GM12873 (cell line): ENCODE measurements at regions not wholly inside any gene's neighbourhood (a gene's known extent, or its start where the extent isn't known, plus 50 kb on each side); places are given as distances from the start of the nearest gene placed in this dataset.

Experiments
- TF ChIP-seq, protein P1 (sequence below): IDR thresholded peaks from 2 replicates; pipeline ENCODE4 v1.5.1; 2012; ENCODE audit warnings: low read depth, mild to moderate bottlenecking, moderate library complexity, low read length, control low read depth; ENCODE audit not compliant: insufficient read depth; ENCODE audit errors: missing control alignments

DNA sequence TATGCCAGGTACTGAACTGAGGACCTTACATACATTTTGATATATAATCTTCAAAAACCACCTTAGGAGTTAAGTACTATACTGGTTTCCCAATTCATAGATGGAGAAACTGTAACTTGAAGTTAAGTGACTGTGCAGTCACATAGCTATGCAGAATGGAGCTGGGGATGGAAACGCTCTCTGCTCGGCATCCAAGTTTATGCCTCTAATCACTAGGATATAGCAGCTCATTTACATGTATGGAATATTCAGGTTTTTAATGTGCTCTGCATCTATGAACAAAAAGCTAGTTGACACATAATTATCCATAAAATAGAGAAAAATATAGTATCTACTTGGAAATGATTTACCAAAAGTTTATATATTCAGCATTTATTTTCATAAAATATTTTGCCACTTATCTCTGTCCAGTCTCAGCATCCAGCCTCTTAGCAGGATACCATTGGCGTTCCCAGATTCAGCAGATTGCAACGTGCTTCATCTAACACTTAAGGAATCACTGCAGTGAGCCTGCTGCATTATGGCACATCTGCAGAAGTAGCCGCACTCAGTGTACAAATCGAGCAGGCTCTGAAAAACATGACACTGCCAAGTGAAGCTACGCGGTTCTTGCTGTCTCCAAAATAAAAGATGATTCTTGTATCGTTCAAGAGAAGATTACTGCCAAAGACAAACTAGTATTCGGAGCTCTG lies 70.4 kb downstream of the MRPL57 start:
- TF ChIP-seq, protein P1, sequence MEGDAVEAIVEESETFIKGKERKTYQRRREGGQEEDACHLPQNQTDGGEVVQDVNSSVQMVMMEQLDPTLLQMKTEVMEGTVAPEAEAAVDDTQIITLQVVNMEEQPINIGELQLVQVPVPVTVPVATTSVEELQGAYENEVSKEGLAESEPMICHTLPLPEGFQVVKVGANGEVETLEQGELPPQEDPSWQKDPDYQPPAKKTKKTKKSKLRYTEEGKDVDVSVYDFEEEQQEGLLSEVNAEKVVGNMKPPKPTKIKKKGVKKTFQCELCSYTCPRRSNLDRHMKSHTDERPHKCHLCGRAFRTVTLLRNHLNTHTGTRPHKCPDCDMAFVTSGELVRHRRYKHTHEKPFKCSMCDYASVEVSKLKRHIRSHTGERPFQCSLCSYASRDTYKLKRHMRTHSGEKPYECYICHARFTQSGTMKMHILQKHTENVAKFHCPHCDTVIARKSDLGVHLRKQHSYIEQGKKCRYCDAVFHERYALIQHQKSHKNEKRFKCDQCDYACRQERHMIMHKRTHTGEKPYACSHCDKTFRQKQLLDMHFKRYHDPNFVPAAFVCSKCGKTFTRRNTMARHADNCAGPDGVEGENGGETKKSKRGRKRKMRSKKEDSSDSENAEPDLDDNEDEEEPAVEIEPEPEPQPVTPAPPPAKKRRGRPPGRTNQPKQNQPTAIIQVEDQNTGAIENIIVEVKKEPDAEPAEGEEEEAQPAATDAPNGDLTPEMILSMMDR: no peak

- TF ChIP-seq, protein P1: no peak
These were observed 79.9 kb downstream of the MRPL57 start for GRCh38 chr13:21256351-21256761.

DNA sequence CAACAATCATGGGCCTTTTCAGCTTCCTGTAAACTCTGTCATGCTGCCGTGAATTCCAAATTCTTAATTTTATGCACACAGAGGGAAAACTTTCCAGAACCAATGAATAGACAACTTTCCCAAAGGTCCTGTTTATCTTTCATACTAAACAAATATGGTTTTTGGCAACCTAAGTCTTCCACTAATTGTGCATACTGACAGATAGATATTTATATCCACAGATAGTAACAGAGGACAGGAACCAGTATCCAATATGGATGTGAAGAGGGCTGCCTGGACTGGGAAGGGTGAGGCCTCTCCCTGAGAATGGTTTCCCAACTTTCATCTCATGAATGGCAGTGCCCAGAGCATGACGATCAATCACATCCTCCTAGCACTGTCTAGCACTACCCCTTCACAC lies 80.4 kb downstream of the MRPL57 start:
- TF ChIP-seq, protein P1: no peak

- TF ChIP-seq, protein P1: no peak
These were observed 83.4 kb downstream of the MRPL57 start for GRCh38 chr13:21259571-21260455.

GRCh38 chr13:21282065-21282464 lies 105.6 kb downstream of the MRPL57 start:
- TF ChIP-seq, protein P1: no peak

DNA sequence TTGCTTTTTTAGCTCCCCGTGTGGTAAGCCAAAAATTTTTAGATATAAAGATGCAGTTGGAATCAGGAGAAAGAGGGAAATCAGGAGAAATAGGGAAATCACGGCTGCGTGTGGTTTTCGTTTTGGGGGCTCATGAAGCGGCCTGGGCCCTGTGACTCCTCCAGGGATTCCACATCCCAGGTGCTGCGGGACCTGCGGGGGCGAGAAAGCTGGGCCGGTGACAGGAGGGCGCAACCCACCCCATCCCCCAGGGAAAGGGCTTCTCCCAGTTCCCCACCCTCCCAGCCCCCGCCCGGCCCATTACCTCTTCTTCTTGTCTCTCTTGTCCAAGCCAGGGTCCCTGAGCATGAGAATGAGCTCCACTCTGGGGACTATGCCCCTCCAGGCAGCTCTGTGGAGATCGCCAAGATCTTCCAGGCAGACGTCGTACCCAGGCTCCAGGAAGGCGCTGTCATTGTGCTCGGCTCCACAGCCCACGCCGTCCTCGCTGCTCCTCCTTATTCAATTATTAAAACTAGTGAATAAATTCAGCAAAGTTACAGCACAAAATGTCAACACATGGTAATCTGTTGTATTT lies 111.0 kb downstream of the MRPL57 start:
- TF ChIP-seq, protein P1: no peak

DNA sequence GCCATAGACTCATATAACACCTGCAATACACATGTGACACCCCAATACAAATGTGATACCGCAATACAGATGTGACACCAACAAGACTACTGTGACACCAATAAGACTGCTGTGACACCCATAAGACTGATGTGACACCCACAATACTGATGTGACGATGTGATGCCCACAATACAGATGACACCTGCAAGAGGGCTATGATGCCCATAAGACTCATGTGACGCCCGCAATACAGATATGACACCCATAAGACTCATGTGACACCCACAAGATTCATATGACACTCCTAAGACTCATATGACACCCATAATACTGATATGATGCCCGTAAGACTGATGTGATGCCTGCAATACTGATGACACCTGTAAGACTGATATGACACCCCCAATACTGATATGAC lies 113.0 kb downstream of the MRPL57 start:
- TF ChIP-seq, protein P1: no peak
